Glutamatergic neuron (in vitro differentiated cells): ENCODE measurements at regions not wholly inside any gene's neighbourhood (a gene's known extent, or its start where the extent isn't known, plus 50 kb on each side); places are given as distances from the start of the nearest gene placed in this dataset.

ENCODE experiments used
- DNase-seq: peaks from one replicate; pipeline ENCODE4 v3.0.0; 2022
- H3K27ac Mint-ChIP-seq: one replicate; pipeline ENCODE4 v1.8.0; 2020; ENCODE audit warnings: mild to moderate bottlenecking, mixed read lengths, inconsistent platforms; ENCODE audit not compliant: unreplicated experiment
- H3K27me3 Mint-ChIP-seq: one replicate; pipeline ENCODE4 v1.8.0; 2020; ENCODE audit warnings: mild to moderate bottlenecking, moderate library complexity, mixed read lengths, inconsistent platforms; ENCODE audit not compliant: unreplicated experiment
- H3K36me3 Mint-ChIP-seq: one replicate; pipeline ENCODE4 v1.8.0; 2020; ENCODE audit warnings: mild to moderate bottlenecking, mixed read lengths, inconsistent platforms; ENCODE audit not compliant: unreplicated experiment
- H3K4me1 Mint-ChIP-seq: one replicate; pipeline ENCODE4 v1.8.0; 2020; ENCODE audit warnings: mild to moderate bottlenecking, low read depth, mixed read lengths, inconsistent platforms; ENCODE audit not compliant: unreplicated experiment
- H3K4me3 Mint-ChIP-seq: one replicate; pipeline ENCODE4 v1.8.0; 2020; ENCODE audit warnings: mild to moderate bottlenecking, mixed read lengths, inconsistent platforms; ENCODE audit not compliant: unreplicated experiment
- H3K9me3 Mint-ChIP-seq: one replicate; pipeline ENCODE4 v1.8.0; 2020; ENCODE audit warnings: mild to moderate bottlenecking, moderate library complexity, mixed read lengths, inconsistent platforms; ENCODE audit not compliant: unreplicated experiment
- TF ChIP-seq, protein P1 (sequence below): fragments of 200-600 bp; sonication (generic); IDR thresholded peaks from one replicate; pipeline ENCODE4 v1.5.0; 2021; ENCODE audit not compliant: partially characterized antibody, unreplicated experiment

DNA sequence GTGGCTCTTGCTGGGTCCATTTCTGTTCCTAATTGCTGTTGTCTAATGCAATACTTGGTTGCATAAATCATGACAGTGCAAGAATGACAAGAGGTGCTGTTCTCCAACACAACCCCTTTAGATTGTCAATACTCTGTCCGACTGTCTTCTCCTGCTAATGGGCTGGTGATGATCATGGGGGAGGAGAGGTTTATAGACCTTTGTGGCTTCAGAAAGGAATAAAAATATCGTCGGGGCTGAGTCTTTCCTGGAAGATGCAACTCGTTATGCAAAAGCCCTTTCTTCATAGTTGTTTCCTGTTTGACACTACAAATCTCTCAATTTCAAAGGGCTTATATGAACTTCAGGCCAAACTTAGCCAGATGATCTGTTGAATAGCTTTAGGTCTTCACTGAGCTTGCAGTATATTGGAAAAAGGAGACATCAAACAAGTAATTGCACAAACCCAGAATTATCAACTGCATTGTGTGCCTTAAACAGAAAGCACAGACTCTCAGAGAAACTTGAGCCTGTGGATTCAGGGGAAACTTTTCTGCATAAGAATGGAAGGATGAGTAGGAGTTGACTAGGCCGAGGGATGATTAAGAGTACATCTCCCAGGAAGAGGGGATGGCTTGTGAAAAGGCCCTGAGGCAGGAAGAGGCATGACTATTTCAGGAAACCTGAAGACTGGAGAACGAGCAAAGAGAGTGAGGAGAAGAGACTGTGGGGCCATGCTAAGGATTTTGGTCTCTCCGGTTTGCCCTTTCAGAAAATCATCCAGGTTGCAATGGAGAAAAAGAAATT, 107.6 kb downstream of the TSEN15 start:
- Mint-ChIP-seq H3K4me1 (peaks cover 5% of the 10 kb centered on the region), H3K27ac (no peak overlapping the region), H3K4me3 (no peak overlapping the region), H3K36me3 (no peaks in the 10 kb centered on the region), H3K9me3 (peaks cover 2% of the 10 kb centered on the region), H3K27me3 (no peaks in the 10 kb centered on the region)
- no peak for DNase-seq
- TF ChIP-seq, protein P1, sequence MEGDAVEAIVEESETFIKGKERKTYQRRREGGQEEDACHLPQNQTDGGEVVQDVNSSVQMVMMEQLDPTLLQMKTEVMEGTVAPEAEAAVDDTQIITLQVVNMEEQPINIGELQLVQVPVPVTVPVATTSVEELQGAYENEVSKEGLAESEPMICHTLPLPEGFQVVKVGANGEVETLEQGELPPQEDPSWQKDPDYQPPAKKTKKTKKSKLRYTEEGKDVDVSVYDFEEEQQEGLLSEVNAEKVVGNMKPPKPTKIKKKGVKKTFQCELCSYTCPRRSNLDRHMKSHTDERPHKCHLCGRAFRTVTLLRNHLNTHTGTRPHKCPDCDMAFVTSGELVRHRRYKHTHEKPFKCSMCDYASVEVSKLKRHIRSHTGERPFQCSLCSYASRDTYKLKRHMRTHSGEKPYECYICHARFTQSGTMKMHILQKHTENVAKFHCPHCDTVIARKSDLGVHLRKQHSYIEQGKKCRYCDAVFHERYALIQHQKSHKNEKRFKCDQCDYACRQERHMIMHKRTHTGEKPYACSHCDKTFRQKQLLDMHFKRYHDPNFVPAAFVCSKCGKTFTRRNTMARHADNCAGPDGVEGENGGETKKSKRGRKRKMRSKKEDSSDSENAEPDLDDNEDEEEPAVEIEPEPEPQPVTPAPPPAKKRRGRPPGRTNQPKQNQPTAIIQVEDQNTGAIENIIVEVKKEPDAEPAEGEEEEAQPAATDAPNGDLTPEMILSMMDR: no peak

DNA sequence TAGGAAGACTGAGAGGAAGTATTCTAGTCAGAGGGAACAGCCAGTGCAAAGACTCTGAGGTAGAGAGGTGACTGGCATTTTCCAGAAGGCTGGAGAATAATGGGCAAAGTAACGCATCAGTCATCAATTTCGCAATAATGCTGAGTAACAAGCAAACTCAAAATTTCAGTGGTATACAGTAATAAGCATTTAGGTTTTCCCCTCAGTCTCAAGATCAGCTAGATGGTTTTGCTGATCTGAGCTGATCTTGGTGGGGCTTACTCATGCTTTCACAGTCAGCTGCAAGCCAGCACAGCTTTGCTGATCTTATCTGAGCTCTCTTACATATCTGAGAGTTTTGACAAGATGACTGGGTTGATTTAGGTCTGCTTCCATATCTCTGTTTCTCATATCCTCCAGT, 108.7 kb downstream of the TSEN15 start:
- Mint-ChIP-seq H3K27me3 (no peaks in the 10 kb centered on the region), H3K4me3 (no peak overlapping the region), H3K9me3 (no peaks in the 10 kb centered on the region), H3K27ac (no peak overlapping the region), H3K4me1 (no peaks in the 10 kb centered on the region), H3K36me3 (no peaks in the 10 kb centered on the region)
- DNase-seq: no peak
- TF ChIP-seq, protein P1: no peak

DNA sequence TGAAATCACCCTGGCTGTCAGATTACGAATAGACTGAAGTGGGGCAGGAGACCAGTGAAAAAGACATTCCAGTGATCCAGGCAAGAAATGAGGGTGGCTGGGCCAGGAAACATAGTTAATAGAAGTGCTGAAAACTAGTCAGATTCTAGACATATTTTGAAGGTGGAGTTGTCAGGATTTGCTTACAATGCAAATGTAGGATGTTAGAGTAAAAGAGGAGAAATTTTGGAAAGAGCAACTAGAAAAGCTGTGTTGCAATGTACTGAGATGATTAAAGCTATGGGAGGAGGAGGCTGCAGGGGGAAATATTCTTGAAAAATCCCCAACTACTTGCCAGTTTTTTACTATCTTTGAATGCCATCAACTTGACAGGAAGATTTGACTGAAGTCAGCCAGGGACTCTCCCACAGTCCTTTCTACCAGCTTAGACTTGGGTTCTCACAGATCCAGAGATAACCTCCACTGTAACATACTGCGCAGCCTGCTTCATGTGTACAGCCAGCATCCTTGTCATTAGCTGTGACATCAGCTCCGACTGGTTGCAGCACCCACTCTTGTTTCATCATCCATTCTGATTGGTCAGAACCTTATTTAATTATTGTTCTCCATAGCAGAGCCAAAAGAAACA, 109.7 kb downstream of the TSEN15 start:
- peaks cover 4% of the 10 kb centered on the region for H3K4me1 Mint-ChIP-seq
- H3K9me3 Mint-ChIP-seq: no peaks in the 10 kb centered on the region
- H3K27me3 Mint-ChIP-seq: no peaks in the 10 kb centered on the region
- no peaks in the 10 kb centered on the region for H3K36me3 Mint-ChIP-seq
- TF ChIP-seq, protein P1: no peak
- no peak overlapping the region for H3K27ac Mint-ChIP-seq
- H3K4me3 Mint-ChIP-seq: no peak overlapping the region
- no peak for DNase-seq

DNA sequence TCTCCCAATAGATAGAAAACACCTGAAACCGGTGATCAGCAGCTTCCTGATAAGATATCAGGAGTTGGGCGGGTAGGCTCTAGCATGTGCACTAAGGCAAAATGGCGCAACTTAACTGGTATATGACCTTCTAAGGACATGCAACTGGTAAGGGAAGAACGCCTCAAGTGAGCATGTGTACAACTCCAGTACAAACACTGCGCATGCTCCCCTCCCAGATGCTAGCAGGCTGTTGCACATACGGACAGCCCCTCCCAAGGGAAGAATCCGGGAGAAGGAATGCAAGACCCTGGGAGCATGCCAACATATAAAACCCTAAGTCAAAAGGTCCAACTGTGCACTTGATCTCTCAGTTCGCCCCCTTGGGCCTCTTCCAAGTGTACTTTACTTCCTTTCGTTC, 110.8 kb downstream of the TSEN15 start:
- no peaks in the 10 kb centered on the region for H3K36me3 Mint-ChIP-seq
- TF ChIP-seq, protein P1: no peak
- no peak overlapping the region for H3K27ac Mint-ChIP-seq
- H3K4me1 Mint-ChIP-seq: peaks cover 4% of the 10 kb centered on the region
- H3K9me3 Mint-ChIP-seq: no peaks in the 10 kb centered on the region
- DNase-seq: peak; percentile 28
- no peaks in the 10 kb centered on the region for H3K27me3 Mint-ChIP-seq
- no peak overlapping the region for H3K4me3 Mint-ChIP-seq

DNA sequence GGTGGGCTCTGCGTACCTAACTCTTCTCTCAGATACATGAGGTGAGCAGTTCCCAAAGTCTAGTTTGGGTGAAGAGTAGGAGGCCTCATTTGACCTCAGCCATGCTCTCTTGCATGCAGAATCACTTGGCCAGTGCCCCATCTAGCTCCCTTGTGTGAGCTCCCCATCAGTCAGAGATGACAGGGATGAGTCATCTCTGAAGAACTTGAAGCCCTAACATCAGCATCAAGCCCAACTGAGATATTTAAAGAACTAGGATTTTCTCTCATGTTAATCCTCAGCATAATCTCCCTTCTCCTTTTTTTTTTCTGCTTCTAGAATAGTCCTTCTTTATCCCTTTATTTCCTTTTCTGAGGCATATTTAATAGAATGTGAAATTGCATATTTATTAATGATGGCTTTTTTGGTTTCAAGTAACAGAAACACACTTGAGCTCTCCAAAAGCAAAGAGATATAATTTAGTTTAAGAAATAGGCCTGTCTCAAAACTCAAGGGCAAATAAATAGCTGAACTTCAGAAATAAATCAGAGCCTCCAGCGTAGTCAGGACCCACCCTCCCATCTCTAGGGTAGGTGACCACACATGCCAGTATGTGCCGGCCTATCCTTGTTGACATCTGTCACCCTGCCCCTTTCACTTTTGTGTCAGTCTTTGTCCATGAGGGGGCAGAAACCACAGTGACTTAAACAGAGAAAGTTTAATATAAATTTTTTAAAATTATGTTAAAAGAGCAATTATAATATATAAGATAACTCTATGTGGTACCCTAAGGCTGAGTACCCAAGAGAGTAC, 112.3 kb downstream of the TSEN15 start:
- H3K4me1 Mint-ChIP-seq: peaks cover 4% of the 10 kb centered on the region
- H3K27ac Mint-ChIP-seq: no peak overlapping the region
- H3K27me3 Mint-ChIP-seq: no peaks in the 10 kb centered on the region
- DNase-seq: no peak
- peaks cover 5% of the 10 kb centered on the region for H3K36me3 Mint-ChIP-seq
- no peak overlapping the region for H3K4me3 Mint-ChIP-seq
- TF ChIP-seq, protein P1: no peak
- H3K9me3 Mint-ChIP-seq: no peaks in the 10 kb centered on the region
